Loucy (cell line): ENCODE measurements at regions not wholly inside any gene's neighbourhood (a gene's known extent, or its start where the extent isn't known, plus 50 kb on each side); places are given as distances from the start of the nearest gene placed in this dataset.

Experiments used
- CTCF ChIP-seq: fragments of 200-600 bp; sonication (generic); conservative IDR thresholded peaks from 2 replicates; pipeline ENCODE4 v1.5.1; 2014; ENCODE audit warnings: mild to moderate bottlenecking, antibody characterized with exemption, low read length
- EZH2phosphoT487 ChIP-seq: fragments of 200-600 bp; IDR thresholded peaks from 2 replicates; pipeline ENCODE4 v1.6.1; 2018; ENCODE audit warnings: antibody characterized with exemption, mild to moderate bottlenecking, moderate library complexity, borderline replicate concordance

GRCh38 chr1:191693797-191694196 lies 464.5 kb upstream of the RGS18 start:
- TF ChIP-seq CTCF (no peak), EZH2phosphoT487 (no peak)
